IPS-NIHi7 (cell line): ENCODE measurements at regions not wholly inside any gene's neighbourhood (a gene's known extent, or its start where the extent isn't known, plus 50 kb on each side); places are given as distances from the start of the nearest gene placed in this dataset.
"Not testable (repeated sequence)": the region's sequence is repeated elsewhere in the genome, so short reads cannot be mapped to it uniquely, and the experiment has no call there.

ENCODE experiments used
- DNase-seq: peaks from one replicate; pipeline ENCODE4 v3.0.0; 2012; ENCODE audit warnings: mixed read lengths; ENCODE audit errors: extremely low spot score

DNA sequence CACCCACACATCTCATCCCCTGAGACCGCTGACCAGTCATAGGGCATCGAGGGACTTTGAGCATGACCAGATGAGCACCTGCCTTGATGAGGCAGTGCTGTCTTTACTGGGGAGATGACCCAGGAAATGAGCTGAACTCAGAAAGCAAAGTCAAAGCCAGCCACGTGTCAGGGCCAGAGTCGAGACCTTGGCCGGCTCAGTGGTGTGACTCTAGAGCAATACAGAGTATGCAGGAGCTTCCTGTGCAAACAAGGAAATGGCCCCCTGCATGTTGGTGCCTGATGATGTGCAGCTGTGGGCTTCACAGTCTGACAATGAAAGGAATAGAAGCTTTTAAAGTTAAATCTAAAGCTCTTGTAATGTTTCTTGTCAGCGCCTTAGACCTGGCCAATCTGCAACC, 332.9 kb downstream of the PCNX1 start:
- DNase-seq: no peak

- DNase-seq: no peak
Observed at GRCh38 chr14:71240866-71241520, 333.7 kb downstream of the PCNX1 start.

- no peak for DNase-seq
Observed at GRCh38 chr14:71242237-71242748, 335.0 kb downstream of the PCNX1 start.

DNA sequence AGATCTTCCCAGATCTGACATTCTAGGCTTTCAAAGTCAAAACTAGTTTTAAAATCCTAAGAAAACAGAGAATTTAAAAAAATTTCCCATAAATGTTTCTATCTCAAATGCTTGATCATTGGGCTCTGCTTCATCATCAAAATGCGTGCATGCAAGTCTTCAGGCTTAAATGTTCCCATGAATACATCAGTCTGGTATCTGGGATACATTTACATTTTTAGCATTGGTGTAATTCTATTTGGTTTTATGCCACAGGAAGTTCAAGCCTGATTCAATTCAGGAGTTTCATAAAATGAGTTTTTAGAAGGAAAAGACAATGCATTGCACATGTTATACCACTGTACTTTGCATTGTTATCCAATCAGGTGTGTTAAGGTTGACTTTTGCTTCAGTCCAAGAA, 336.4 kb downstream of the PCNX1 start:
- no peak for DNase-seq

DNA sequence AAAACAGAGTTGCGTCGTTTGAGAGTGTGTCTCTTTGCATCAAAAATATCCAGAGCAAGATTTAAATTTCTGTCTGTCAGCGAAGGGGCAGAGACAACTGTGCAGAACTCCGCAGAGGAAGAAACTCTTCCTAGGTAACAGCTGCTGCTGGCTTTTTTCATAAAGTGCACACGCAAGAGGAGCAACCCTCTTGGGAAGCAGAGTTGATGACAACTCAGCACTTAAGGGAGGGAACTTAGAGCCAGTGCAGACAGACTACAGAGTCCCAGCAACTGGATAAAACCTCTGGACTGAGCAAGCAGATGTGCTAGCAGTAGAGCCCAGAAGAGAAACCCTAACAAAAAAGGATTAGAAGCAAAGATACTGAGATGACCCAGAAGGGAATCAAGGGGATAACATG, 337.1 kb downstream of the PCNX1 start:
- no peak for DNase-seq

DNA sequence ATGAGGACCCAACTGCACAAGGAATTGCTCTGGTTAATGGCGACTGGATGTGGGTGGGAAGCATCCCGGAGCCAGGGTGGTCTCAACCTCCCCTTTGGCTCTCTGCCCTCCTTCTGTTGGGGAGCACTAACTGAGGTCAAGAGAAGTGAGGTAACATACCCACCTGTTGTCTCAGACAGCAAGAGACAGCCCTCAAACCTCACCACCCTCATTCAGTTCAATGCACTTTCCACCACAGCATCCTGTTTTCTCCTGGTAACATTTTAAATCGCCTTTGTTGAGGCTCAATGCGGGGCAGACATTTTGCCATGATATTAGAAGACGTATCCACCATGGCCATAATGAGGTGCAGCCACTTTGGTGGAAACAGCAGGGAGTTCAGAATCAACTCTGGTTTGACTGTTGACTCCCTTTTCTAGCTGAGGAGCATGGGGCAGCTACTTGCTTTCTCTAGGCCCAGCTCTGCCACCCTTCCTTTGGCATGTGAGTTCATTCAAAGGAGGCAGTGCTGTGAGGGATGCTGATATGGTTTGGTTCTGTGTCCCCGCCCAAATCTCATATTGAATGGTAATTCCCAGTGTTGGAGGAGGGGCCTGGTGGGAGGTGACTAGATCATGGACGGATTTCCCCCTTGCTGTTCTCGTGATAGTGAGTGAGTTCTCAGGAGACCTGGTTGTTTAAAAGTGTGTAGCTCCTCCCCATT, 338.6 kb downstream of the PCNX1 start:
- DNase-seq: no peak

DNA sequence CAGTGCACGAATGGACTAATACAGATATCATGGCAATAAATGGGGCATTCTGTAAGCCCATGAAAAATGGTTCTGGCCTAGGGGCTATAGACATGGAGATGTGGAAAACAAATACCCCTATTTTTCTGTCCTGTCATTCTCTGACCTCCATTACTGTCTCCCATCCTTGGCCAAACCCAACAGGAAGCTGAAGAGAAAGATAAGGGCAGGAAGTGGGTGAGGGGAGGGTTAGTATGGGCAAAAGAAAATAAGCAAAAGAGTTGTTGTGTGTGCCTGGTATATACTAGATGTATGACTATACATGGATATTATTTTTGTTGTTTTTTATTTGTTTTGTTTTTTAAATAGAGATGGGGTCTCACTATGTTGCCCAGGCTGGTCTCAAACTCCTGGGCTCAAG, 339.3 kb downstream of the PCNX1 start:
- no peak for DNase-seq

- DNase-seq: no peak
Observed at GRCh38 chr14:71247106-71247505, 339.8 kb downstream of the PCNX1 start.

DNA sequence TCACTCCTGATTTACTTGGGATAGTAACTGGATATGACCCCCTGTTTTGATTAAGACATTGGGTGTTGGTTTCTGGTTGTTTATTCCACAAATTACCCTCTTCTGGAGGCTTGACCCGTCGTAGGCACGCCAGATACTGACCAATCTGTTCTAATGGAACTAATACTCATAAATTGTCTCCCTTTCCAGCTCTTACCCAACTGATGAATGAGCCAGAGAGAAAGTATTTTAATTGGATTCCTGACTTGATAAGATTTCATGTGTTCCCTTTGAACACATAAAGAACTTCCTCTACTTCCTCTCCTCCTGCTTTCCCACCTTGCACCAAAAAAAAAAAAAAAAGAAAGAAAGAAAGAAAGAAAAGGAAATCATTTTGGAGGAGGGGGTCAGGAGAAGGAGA, 340.9 kb downstream of the PCNX1 start:
- DNase-seq: no peak

- no peak for DNase-seq
Observed at GRCh38 chr14:71250347-71250746, 343.1 kb downstream of the PCNX1 start.

GRCh38 chr14:71250791-71251190, 343.5 kb downstream of the PCNX1 start:
- no peak for DNase-seq

- not testable (repeated sequence) for DNase-seq
Observed at GRCh38 chr14:71254091-71254719, 346.9 kb downstream of the PCNX1 start.

DNA sequence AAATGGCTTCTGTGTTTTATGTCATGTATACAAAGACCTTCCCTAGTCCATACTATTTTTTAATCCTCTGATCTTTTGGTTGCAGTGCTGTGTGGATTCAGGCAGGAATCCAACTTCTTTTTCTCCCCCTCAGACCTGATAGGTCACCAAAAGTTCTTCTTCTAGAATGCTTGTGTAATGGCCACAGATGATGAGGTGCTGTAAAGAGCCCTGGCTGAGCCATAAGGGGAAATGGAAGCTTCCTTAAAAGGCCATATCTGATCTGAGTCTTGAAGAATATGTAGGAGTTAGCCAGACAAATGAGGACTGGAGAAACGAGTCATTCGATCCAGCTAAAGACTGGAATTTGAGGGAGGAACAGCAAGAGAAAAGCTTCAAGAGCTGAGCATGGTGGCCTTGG, 353.9 kb downstream of the PCNX1 start:
- no peak for DNase-seq

DNA sequence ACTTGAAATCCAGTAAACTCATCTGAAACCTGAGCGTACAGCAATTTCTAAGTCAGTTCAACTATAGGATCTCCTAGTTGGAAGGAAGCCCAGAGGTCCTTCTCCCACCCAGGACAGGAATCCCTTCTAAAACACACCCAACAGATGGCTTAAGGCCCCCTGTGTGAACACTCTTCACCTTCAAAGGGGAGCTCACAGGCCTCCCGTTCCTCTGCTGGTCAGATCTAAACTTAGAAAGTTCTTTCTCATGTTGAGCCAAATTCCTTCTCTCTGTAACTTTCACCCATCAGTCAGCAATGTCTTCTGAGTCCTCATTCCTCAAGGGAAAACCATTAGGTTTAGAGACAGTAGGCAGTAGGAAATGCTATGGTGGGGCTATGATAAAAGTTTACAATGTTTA, 355.2 kb downstream of the PCNX1 start:
- DNase-seq: no peak

DNA sequence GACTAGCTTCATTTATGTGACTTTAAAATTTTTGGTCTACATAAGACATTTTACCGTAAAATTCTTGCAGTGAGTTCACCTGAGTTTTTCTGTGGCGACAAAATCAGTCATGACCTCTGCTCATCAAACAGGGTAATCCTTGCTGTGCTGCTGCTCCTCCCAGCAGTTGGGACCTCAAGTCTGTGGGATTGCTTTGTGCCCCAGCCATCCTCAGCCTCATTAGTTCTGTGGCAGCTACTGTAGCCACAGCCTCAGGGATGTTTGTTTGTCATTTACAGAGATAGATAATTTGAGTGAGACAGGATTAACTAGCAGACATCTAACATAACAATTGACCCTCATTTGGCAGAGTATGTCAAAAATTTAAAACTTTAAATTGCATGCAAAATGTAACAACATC, 357.0 kb downstream of the PCNX1 start:
- peak; percentile 48 for DNase-seq

- no peak for DNase-seq
Observed at GRCh38 chr14:71267007-71267513, 359.8 kb downstream of the PCNX1 start.

- DNase-seq: no peak
Observed at GRCh38 chr14:71267691-71268090, 360.4 kb downstream of the PCNX1 start.

- no peak for DNase-seq
Observed at GRCh38 chr14:71270111-71270510, 362.9 kb downstream of the PCNX1 start.

GRCh38 chr14:71271166-71271945, 364.1 kb downstream of the PCNX1 start:
- no peak for DNase-seq

- DNase-seq: no peak
Observed at GRCh38 chr14:71273366-71273765, 366.1 kb downstream of the PCNX1 start.

DNA sequence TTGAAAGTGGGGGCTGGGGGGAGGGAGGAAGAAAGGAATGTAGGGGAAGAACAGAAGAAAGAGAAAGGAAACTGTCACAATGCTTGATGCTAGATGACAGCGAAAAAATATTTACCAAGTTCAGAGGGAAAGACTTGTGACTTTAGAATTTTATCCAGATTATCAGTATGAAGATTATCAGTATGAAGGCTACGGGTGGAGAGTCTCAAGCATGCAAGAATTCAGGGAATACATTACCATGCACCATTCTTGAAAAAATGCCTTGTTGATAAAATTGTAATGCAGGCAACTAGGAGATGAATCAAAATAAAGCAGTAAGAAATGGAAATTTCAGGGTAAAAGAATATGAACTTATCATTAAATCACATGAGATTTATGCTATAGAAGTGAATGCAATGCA, 376.8 kb downstream of the PCNX1 start:
- DNase-seq: no peak

GRCh38 chr14:71286126-71286525, 378.9 kb downstream of the PCNX1 start:
- DNase-seq: no peak
